LNCAP (cell line): ENCODE measurements at regions not wholly inside any gene's neighbourhood (a gene's known extent, or its start where the extent isn't known, plus 50 kb on each side); places are given as distances from the start of the nearest gene placed in this dataset.

Source experiments
- CTCF ChIP-seq: fragments of 450-650 bp; IDR thresholded peaks from 2 replicates; pipeline ENCODE4 v1.5.1; 2017; ENCODE audit warnings: mild to moderate bottlenecking

- no peak for TF ChIP-seq CTCF
These were observed 92.0 kb downstream of the POU3F3 start for GRCh38 chr2:104945866-104946265.

GRCh38 chr2:104952976-104953375 is 84.9 kb upstream of the MRPS9 start:
- TF ChIP-seq CTCF = no peak

GRCh38 chr2:104965900-104966299 is 72.0 kb upstream of the MRPS9 start:
- TF ChIP-seq CTCF = no peak

- no peak for TF ChIP-seq CTCF
These were observed 68.3 kb upstream of the MRPS9 start for GRCh38 chr2:104969564-104969963.

- no peak for TF ChIP-seq CTCF
These were observed 62.5 kb upstream of the MRPS9 start for GRCh38 chr2:104975371-104975770.

GRCh38 chr2:104975851-104976250 is 62.0 kb upstream of the MRPS9 start:
- TF ChIP-seq CTCF = no peak

- peak; percentile 40; the same call in 1 of the 2 replicates for TF ChIP-seq CTCF
These were observed 61.2 kb upstream of the MRPS9 start for GRCh38 chr2:104976603-104977120.

GRCh38 chr2:104977958-104978357 is 59.9 kb upstream of the MRPS9 start:
- no peak for TF ChIP-seq CTCF
